Activated T-cell treated with anti-CD3 and anti-CD28 coated beads, Interleukin-2, amount 50 U/mL, for 24 hours (primary cell): ENCODE measurements at regions not wholly inside any gene's neighbourhood (a gene's known extent, or its start where the extent isn't known, plus 50 kb on each side); places are given as distances from the start of the nearest gene placed in this dataset.

ENCODE experiments used
- DNase-seq: peaks from one replicate; pipeline ENCODE4 v3.0.0-alpha.2; 2020
- H3K27ac Mint-ChIP-seq: 2 replicates; pipeline ENCODE4 v1.8.0; 2020; ENCODE audit warnings: mild to moderate bottlenecking, mixed read lengths
- H3K27me3 Mint-ChIP-seq: 2 replicates; pipeline ENCODE4 v1.8.0; 2020; ENCODE audit warnings: mixed read lengths
- H3K36me3 Mint-ChIP-seq: 2 replicates; pipeline ENCODE4 v1.8.0; 2020; ENCODE audit warnings: low read depth, mixed read lengths
- H3K4me1 Mint-ChIP-seq: 2 replicates; pipeline ENCODE4 v1.8.0; 2020; ENCODE audit warnings: low read depth, mixed read lengths
- H3K4me3 Mint-ChIP-seq: 2 replicates; pipeline ENCODE4 v1.8.0; 2020; ENCODE audit warnings: mild to moderate bottlenecking, moderate library complexity, mixed read lengths
- H3K9me3 Mint-ChIP-seq: 2 replicates; pipeline ENCODE4 v1.8.0; 2020; ENCODE audit warnings: mixed read lengths

GRCh38 chr13:65036999-65037398, 2193.1 kb downstream of the PCDH9 start:
- peaks cover 10% of the 10 kb centered on the region for H3K9me3 Mint-ChIP-seq
- no peaks in the 10 kb centered on the region for H3K27me3 Mint-ChIP-seq
- no peak overlapping the region for H3K27ac Mint-ChIP-seq
- DNase-seq: no peak
- no peaks in the 10 kb centered on the region for H3K4me1 Mint-ChIP-seq
- no peak overlapping the region for H3K4me3 Mint-ChIP-seq
- no peaks in the 10 kb centered on the region for H3K36me3 Mint-ChIP-seq

GRCh38 chr13:65035302-65035701, 2194.8 kb downstream of the PCDH9 start:
- Mint-ChIP-seq H3K9me3 (peaks cover 13% of the 10 kb centered on the region), H3K4me1 (no peaks in the 10 kb centered on the region), H3K36me3 (no peaks in the 10 kb centered on the region), H3K27ac (no peak overlapping the region), H3K4me3 (no peak overlapping the region), H3K27me3 (no peaks in the 10 kb centered on the region)
- no peak for DNase-seq

GRCh38 chr13:65034266-65034665, 2195.9 kb downstream of the PCDH9 start:
- Mint-ChIP-seq H3K4me3 (no peak overlapping the region), H3K4me1 (no peaks in the 10 kb centered on the region), H3K27me3 (no peaks in the 10 kb centered on the region), H3K27ac (no peak overlapping the region), H3K9me3 (peaks cover 17% of the 10 kb centered on the region), H3K36me3 (no peaks in the 10 kb centered on the region)
- no peak for DNase-seq

- Mint-ChIP-seq H3K27ac (no peak overlapping the region), H3K4me3 (no peak overlapping the region), H3K36me3 (no peaks in the 10 kb centered on the region), H3K27me3 (no peaks in the 10 kb centered on the region), H3K4me1 (no peaks in the 10 kb centered on the region), H3K9me3 (peaks cover 22% of the 10 kb centered on the region)
- DNase-seq: no peak
Measured at GRCh38 chr13:65032825-65033224, 2197.3 kb downstream of the PCDH9 start.

- H3K9me3 Mint-ChIP-seq: peaks cover 39% of the 10 kb centered on the region
- H3K4me1 Mint-ChIP-seq: no peaks in the 10 kb centered on the region
- no peaks in the 10 kb centered on the region for H3K27me3 Mint-ChIP-seq
- H3K4me3 Mint-ChIP-seq: no peak overlapping the region
- no peak for DNase-seq
- H3K27ac Mint-ChIP-seq: no peak overlapping the region
- no peaks in the 10 kb centered on the region for H3K36me3 Mint-ChIP-seq
Measured at GRCh38 chr13:65028101-65028500, 2202.0 kb downstream of the PCDH9 start.

- no peaks in the 10 kb centered on the region for H3K36me3 Mint-ChIP-seq
Measured at GRCh38 chr13:65026505-65026904, 2203.6 kb downstream of the PCDH9 start.

GRCh38 chr13:65011378-65011777, 2218.8 kb downstream of the PCDH9 start:
- Mint-ChIP-seq H3K4me3 (no peak overlapping the region), H3K9me3 (peaks cover 4% of the 10 kb centered on the region), H3K27me3 (no peaks in the 10 kb centered on the region), H3K4me1 (no peaks in the 10 kb centered on the region), H3K36me3 (no peaks in the 10 kb centered on the region), H3K27ac (no peak overlapping the region)
- no peak for DNase-seq

More at GRCh38 chr13:65026505-65026904, 2203.6 kb downstream of the PCDH9 start:
- Mint-ChIP-seq H3K27me3 (no peaks in the 10 kb centered on the region), H3K4me3 (no peak overlapping the region), H3K4me1 (no peaks in the 10 kb centered on the region), H3K27ac (no peak overlapping the region), H3K9me3 (peaks cover 44% of the 10 kb centered on the region)
- DNase-seq: no peak

- Mint-ChIP-seq H3K9me3 (peaks cover 22% of the 10 kb centered on the region), H3K36me3 (no peaks in the 10 kb centered on the region), H3K4me3 (no peak overlapping the region), H3K27ac (no peak overlapping the region), H3K27me3 (no peaks in the 10 kb centered on the region), H3K4me1 (no peaks in the 10 kb centered on the region)
- no peak for DNase-seq
Measured at GRCh38 chr13:64997438-64997837, 2232.7 kb downstream of the PCDH9 start.

GRCh38 chr13:64993514-64994164, 2236.5 kb downstream of the PCDH9 start:
- H3K4me1 Mint-ChIP-seq: no peaks in the 10 kb centered on the region
- peaks cover 22% of the 10 kb centered on the region for H3K9me3 Mint-ChIP-seq

GRCh38 chr13:64992314-64992713, 2237.8 kb downstream of the PCDH9 start:
- Mint-ChIP-seq H3K27ac (no peak overlapping the region), H3K27me3 (no peaks in the 10 kb centered on the region), H3K4me1 (no peaks in the 10 kb centered on the region), H3K9me3 (peaks cover 25% of the 10 kb centered on the region), H3K4me3 (no peak overlapping the region), H3K36me3 (no peaks in the 10 kb centered on the region)
- DNase-seq: no peak

More at GRCh38 chr13:64993514-64994164, 2236.5 kb downstream of the PCDH9 start:
- Mint-ChIP-seq H3K27me3 (no peaks in the 10 kb centered on the region), H3K27ac (no peak overlapping the region), H3K36me3 (no peaks in the 10 kb centered on the region), H3K4me3 (no peak overlapping the region)
- DNase-seq: no peak

- DNase-seq: no peak
- H3K4me1 Mint-ChIP-seq: no peaks in the 10 kb centered on the region
- no peak overlapping the region for H3K27ac Mint-ChIP-seq
- H3K36me3 Mint-ChIP-seq: no peaks in the 10 kb centered on the region
- peaks cover 30% of the 10 kb centered on the region for H3K9me3 Mint-ChIP-seq
- H3K4me3 Mint-ChIP-seq: no peak overlapping the region
- no peaks in the 10 kb centered on the region for H3K27me3 Mint-ChIP-seq
Measured at GRCh38 chr13:64985075-64985474, 2245.1 kb downstream of the PCDH9 start.

GRCh38 chr13:64962404-64962803, 2267.7 kb downstream of the PCDH9 start:
- DNase-seq: no peak
- Mint-ChIP-seq H3K4me1 (no peaks in the 10 kb centered on the region), H3K9me3 (peaks cover 26% of the 10 kb centered on the region), H3K27ac (no peak overlapping the region), H3K27me3 (no peaks in the 10 kb centered on the region), H3K4me3 (no peak overlapping the region), H3K36me3 (no peaks in the 10 kb centered on the region)

GRCh38 chr13:64959276-64959675, 2270.9 kb downstream of the PCDH9 start:
- no peak overlapping the region for H3K4me3 Mint-ChIP-seq
- peaks cover 31% of the 10 kb centered on the region for H3K9me3 Mint-ChIP-seq
- no peaks in the 10 kb centered on the region for H3K4me1 Mint-ChIP-seq
- DNase-seq: no peak
- H3K27ac Mint-ChIP-seq: no peak overlapping the region
- H3K36me3 Mint-ChIP-seq: no peaks in the 10 kb centered on the region
- H3K27me3 Mint-ChIP-seq: no peaks in the 10 kb centered on the region

GRCh38 chr13:64958106-64958505, 2272.0 kb downstream of the PCDH9 start:
- H3K27ac Mint-ChIP-seq: no peak overlapping the region
- H3K36me3 Mint-ChIP-seq: no peaks in the 10 kb centered on the region
- peaks cover 25% of the 10 kb centered on the region for H3K9me3 Mint-ChIP-seq
- no peaks in the 10 kb centered on the region for H3K27me3 Mint-ChIP-seq
- H3K4me3 Mint-ChIP-seq: no peak overlapping the region
- no peaks in the 10 kb centered on the region for H3K4me1 Mint-ChIP-seq
- DNase-seq: no peak

GRCh38 chr13:64938660-64939059, 2291.5 kb downstream of the PCDH9 start:
- Mint-ChIP-seq H3K27me3 (no peaks in the 10 kb centered on the region), H3K36me3 (no peaks in the 10 kb centered on the region), H3K9me3 (peaks cover 5% of the 10 kb centered on the region), H3K27ac (no peak overlapping the region), H3K4me3 (no peak overlapping the region), H3K4me1 (no peaks in the 10 kb centered on the region)
- DNase-seq: no peak

GRCh38 chr13:64937302-64937701, 2292.8 kb downstream of the PCDH9 start:
- H3K27me3 Mint-ChIP-seq: no peaks in the 10 kb centered on the region
- DNase-seq: no peak
- H3K36me3 Mint-ChIP-seq: no peaks in the 10 kb centered on the region
- H3K4me3 Mint-ChIP-seq: no peak overlapping the region
- peaks cover 5% of the 10 kb centered on the region for H3K9me3 Mint-ChIP-seq
- H3K27ac Mint-ChIP-seq: no peak overlapping the region
- H3K4me1 Mint-ChIP-seq: no peaks in the 10 kb centered on the region
